DLD1 (cell line): ENCODE measurements at regions not wholly inside any gene's neighbourhood (a gene's known extent, or its start where the extent isn't known, plus 50 kb on each side); places are given as distances from the start of the nearest gene placed in this dataset.

Experiments used
- in situ Hi-C: cut with HindIII; loops from 2 replicates; pipeline ENCODE4 v1.10.0; 2017; ENCODE audit warnings: low sequenced_read_pairs

DNA sequence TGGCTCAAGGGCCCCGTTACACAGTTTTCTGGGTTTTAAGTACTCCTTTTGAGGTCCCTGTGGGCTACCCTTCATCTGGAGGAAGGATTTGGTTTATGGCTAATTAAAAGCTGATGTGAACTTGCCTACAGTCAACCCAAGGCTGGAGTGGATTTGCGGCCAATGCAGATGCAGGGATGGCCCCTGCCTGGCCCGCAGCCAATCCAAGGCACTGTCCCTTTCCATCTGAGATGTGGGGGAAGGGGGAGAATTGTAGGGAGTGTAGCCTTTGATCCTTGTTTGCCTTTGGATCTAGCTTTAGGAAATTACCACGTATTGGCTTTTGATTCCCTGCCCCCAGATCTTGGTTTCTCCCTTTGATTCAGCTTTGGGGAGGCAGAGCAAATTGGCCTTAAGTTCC, 128.0 kb upstream of the GGTLC1 start:
- in situ Hi-C loops: no loop called here

DNA sequence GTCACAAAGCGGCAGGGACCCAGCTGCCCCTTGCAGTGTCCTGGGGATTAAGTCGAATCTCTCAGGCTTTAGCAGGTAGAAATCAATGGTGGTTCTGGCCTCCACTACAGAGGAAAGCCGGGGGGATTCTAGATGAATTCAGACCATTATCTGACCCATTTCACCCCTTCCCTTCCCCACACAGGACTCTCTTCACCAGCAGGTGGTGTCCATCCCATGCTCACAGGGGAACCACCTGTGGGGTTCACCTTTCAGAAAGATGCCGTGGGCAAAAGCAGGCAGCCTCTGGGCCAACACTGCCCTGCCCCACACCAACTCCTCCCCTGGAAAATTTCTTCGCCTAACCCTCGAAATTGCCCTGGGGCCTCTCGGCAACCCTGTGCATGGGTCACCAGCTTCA, 123.8 kb upstream of the GGTLC1 start:
- in situ Hi-C loops: no loop called here

DNA sequence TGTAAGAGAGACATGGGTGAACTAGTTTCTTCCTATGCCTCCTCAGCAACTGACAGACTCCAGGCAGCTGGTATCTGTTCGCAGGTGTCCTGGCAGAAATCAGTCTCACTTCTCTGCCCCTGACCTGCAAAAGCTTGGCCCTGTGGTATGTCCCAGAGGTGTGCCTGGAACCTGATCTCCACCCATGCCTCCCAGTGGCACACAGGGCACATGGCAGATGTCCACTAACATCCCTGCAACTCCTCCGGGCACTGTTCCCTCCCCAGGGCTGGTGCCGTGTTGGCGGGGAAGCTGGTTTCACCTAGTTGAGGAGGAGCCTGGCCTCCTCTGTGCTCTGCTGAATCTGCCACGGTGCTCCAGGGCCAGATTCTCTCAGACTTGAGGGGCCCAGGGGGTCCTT, 123.3 kb upstream of the GGTLC1 start:
- in situ Hi-C loops: no loop called here

DNA sequence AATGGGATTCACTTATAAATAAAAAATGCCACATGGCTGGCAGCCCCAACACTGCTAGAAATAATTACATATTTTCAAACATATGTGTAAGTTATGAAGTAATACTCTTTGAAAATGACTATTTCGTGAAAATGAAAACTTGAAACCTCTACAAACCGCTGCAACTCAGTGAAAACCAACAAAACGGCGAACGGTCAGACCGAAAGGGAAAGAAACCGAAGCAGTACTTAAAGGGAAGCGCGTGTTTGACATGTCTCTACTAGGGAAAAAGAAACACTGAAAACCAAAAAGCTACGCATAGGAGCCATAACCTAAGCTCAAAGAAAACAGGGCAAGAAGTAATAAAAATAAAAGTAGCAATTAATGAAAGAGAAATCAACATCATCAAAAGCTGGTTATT, 121.0 kb upstream of the GGTLC1 start:
- in situ Hi-C loops: no loop called here

DNA sequence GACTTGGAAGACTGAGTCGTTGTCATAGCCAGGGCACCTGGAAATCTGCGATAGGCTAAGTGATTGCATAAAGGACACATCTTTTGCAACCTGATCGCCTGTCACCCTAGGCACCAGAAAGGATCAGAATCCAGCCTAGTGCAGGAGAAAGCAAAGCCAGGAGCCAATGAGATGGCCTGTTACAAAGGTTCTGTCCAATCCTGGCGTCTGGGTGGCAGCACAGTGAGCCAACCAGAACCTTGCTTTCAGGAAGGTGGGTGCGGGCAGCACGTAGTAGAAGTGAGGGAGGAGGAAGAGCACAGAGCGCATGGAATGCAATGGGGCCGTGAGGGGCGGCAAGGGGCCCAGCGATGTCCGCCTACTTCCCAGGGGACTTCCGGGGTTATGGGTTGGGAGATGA, 120.4 kb upstream of the GGTLC1 start:
- in situ Hi-C loops: no loop called here

DNA sequence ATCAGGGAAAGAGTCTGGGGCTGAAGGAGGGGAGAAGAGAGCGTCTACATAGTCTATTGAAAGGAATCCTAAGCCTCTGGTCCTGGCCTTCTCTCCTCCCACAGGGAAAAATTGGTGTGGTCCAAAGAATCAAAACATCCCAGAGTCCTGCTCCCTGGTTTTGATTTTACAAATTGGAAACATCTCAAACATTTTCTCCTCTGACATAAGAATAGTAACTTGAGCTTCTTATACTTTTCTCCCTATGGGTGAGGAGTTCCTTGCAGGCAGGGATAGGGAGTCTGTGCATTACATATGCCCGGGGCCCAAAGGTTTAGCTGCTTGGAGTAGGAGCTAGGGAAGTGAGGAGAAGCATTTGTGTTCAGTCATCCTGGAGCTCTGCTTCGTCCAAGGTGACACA, 120.0 kb upstream of the GGTLC1 start:
- in situ Hi-C loops: no loop called here

DNA sequence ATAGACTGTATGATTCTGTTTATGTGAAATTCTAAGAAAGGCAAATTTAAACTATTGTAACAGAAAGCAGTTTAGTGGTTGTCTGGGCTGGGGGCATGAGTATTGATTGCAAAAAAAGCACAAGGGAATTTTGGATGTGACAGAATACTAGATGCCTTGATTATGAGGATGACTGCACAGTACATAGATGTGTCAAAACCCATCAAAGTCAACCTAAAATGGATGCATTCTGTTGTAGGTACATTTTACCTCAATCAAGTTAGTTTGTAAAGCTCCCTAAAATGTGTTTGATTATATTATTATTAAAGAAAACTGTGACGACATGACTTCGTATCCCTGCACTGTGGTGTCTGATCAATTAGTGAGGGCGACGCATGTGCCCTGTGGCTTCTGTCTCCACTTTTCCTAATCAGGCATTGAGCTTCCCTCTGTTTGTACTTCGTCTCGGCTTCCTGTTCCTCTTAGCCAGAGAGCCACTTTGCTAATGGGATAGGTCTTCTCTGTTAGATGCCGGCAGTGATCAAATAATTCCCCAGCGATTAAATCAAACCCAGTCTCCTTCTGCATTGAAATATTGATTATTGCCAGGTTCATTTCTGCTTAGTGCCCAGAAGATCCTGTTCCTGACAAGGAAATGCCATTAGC, 118.3 kb upstream of the GGTLC1 start:
- in situ Hi-C loops: no loop called here

DNA sequence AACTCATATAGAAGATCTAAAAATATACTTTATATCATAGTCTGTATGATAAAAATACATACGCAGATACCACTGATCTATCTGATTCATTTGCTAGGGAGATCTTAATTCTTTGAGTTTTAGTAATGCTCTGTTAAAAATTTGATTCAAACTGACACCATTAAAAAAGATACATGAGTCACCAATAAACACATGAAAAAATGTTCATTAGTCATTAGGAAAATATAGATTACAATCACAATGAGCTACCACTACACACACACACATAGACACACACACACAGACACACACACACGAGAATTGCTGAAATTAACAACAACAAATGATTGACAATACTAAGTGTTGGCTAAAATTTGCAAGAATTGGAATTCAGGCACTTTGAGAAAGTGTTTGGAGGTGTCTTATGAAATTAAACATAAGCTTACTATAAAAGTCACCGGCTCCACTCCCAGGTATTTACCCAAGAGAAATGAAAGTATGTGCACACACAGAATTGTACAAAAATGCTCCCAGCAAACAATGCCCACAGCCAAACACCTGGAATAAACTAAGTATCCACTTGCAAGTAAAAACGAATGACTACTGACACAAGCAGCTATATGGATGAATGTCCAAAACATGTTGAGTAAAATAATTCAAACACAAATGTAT, 117.7 kb upstream of the GGTLC1 start:
- in situ Hi-C loops: no loop called here

DNA sequence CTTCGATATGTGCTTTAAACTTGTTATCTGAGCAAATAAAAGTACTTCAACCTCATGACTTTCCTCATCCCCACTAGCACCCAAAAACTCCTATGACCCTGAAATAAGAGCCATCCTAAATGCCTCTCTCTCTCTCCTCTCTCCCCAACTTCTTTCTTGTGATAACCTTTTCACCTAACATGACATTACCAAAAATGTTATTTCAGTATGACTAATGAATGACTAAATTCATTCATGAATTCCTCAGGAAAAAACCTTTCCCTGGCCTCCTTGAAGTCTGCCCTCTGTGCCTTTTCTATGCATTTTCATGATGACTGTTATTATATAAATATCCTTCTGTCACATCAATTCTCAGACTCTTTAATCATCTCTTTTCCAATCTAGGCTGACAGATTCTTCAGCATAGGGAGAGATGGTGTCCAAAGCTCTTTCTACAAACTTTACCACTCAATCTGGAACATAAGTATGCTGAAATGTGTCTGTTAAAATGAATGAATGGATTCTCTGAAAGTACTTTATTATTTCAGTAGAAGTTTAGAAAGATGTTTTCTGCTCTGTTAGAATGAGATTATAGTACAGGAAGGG, 114.3 kb upstream of the GGTLC1 start:
- in situ Hi-C loops: no loop called here

DNA sequence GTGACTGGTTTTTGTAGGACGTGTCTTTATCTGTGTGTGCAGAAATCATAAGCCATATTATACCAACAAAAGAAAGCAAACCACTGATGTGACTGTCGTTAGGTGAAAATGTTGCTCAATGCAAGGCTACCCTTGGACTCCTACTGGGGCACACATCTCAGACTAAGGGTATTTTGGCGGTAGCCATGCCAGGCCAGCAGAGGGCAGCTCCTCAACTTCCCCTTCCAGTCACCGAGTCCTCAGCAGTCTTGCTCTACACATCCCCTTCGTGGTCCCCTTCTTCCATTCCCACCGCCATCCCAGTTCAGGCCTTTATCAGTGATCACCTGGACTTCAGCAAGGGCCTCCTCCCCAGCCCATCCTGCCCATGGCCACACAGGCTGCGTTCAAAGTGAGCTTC, 113.7 kb upstream of the GGTLC1 start:
- in situ Hi-C loops: no loop called here

DNA sequence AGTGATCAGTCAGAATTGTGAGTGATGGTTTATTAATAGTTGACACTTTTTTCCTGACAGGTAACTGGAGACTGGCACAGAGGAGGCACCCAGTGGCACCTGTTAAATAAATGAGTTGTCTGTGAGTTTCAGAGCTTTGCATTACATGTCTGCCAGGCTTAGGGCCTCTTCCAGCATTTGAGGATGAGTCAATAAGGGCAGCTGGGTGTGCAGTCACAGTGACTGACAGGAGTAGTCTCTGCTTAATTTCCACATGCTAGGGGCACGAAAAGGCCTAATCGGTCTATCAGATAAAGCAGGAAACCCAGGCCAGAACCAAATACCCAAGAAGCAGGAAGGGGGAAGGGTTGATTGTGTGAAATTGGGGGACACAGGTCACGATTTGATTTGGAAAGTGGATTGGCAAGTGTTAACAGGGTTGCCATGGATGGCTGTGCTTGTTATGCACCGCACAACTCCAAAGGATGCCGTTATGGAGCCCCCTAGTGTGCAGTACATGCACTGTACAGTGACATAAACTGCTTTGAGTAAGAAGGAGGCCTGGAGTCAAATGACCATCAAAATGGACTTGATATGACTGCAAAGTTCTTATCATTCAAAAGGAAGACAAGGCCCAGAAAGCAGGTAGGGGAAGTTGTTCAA, 111.9 kb upstream of the GGTLC1 start:
- in situ Hi-C loops: no loop called here

DNA sequence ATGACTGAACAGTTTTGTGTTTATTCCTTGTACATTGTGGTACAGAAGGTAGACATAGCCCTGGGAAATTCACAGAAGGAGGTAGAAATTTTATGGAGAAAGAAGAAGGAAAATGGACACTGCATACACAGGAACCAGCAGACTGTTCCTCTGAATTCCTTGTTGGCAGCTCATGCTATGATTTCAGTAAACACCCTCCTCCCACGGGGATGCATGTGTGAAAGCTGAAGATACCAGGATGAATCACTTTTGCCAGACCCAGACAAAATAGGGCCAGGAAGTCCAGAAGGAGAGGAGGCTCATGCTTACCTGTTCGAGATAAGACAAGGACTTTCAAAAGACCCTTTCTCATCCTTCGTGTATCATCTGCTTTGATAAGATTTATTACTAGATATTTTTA, 110.3 kb upstream of the GGTLC1 start:
- in situ Hi-C loops: no loop called here

DNA sequence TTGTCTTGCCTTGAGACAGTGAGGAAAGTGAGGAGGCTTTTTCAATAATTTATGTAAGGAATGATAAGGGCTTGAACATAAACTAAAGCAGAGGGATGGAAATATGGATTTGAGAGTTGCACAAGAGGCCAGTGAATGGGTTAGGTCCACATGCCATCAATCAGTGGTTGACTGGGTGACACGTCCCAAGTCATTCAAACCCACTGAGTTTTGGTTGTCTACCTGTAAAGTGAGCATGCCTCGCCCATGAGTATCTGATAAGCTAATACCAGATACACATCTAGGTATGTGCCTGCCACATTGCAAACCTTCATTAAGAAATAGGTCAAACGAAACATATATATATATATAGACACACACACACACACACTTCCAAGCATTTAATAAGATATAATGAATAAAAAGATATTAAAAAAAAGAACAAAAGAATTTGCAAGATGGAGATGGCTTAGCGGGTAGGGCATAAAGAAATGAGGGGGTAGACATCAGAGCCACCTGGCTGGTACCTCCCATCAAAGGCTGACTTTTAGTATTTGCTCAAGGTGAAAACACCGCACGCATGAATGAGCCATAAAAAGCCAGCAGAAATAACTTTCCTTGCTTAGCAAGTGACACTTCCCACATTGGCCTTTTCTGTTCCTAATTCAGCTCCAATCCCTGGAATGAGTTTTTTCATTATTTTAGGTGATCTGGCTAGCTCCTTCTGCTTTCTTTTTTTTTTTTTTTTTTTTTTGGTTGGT, 109.1 kb upstream of the GGTLC1 start:
- in situ Hi-C loops: no loop called here

DNA sequence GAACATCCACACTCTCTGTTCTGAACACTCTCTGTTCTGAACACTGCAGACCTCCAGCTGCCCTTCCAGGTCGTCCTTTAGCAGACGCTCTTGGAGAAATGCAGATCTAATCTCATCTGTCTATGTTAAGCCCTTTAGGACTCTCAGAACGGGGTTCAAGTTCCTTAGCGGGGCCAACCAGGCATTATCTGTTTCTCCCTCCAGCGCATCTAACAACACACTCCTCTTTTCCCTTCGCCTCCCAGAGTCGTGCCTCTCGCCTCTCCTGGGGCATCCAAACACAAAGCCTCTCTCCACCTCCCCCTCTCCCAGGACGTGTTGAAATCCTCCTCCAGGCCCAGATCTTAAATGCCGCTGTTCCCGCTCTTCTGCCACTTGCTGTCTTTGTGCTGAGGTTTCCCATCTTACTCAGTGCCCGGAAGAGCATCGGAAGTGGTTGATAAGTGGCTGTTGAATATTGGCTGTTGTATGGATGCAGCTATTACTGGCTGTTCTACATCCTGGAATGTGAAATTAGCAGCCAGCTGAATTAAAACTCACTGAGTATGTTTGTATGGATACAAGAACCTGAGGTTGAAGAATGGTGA, 108.4 kb upstream of the GGTLC1 start:
- in situ Hi-C loops: no loop called here

DNA sequence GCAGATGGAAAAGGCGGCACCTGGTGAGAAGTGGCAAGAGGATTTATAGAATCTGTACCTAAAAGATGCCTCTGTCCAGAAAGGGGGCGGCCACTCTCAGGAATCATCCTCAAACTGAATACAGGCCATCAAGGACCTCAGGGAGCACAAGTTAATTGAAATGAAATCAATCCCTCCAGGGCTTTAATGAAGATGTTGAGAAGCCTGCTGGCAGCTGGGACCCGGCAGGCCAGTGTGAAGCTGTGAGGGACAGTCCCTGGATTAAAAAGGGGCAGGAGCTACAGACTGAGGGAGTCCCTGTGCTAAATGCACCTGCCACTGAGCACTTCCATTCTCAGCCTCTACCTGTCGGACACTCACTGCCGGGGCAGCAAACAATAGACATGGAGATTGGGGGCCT, 107.7 kb upstream of the GGTLC1 start:
- in situ Hi-C loops: no loop called here

DNA sequence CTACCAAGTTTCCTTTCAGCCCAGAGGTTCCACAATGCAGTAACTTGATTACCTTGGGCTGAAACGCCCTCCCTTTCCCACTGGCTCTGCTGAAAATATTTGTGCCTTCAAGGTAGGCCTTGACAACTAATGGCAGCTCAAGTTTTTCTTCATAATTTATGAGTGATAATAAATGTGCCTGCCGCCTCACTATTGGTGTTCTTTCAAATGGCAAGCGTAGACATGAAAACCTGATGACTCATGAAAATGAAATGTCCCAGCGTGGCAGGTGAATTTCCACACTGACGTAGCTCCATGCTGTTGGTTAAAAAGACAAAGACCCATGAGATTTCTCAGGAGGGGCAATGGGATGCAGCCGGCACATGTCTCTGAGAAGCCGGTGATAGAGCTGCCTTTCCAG, 107.2 kb upstream of the GGTLC1 start:
- in situ Hi-C loops: no loop called here

DNA sequence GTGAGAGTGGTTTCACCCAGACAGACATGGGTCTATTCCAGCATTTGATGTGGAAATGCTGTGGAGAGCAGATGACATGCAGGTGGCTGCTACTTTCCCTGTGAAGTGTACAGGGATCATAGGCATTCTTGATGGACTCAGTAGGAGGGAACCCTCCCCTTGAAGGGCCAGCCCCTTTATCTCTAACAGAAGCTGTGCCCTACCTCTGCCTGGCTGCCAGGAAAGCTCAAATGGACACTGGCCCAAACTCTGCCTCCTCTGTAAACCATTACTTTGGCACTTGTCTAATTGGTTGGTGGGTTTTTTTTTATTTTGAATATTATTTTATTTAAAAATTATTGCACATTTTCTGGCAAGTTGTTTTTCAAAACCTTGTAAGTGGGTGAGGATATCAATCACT, 106.7 kb upstream of the GGTLC1 start:
- in situ Hi-C loops: no loop called here

DNA sequence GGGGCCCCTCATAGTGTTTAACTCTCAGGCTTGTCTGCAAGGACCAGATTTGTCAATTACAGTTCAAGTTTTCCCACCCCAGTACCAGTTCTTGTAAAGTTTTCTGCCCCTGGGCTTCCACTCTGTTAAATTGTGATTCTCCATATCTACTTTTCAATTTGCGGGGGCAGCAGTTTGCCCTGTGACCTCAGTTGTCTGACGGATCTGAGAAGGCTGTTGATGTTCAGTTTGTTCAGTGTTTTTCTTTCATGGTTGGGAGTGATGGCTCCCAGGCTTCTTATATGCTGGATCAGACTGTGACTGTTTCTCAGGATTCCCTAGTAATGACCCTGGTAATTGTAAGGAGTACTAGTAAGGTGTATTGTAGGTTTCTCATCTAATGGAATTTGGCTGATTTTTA, 101.0 kb upstream of the GGTLC1 start:
- in situ Hi-C loops: no loop called here

DNA sequence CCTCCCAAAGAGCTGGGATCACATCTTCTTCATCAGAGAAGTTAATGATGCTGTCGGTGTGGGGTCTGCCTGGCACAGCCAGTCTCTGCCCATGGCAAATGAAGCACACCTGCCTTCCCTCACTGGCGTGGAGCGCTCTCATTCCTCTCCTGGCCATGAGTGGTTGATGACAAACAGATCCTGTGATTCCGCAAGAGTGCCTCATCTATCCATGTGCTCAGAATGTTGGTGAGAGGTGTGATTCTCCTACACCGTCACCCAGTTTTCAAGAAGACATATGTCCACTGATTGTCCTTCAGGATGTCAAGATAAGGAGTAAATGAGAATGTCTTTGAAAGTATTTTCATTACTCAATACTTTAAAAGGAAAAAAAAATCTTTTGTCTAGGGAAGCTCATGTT, 97.5 kb upstream of the GGTLC1 start:
- in situ Hi-C loops: no loop called here

DNA sequence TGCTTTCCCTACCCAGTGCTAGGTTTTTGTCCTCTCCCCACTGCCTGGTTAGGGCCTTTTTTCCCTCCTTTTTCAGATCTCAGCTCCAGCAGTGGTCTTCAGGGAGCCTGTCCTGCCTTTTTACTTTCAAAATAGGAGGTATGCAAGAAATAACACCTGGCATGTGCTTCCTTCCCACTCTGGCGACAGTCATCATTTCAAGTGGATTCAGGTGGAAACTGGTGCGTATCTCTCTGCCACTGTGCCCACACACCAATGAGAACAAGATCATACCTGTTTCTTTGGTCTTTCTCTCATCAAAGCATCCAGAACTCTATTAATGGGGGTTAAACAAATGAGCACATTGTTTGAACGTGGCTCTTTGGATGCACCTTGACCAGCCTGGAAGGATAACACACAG, 95.7 kb upstream of the GGTLC1 start:
- in situ Hi-C loops: no loop called here

DNA sequence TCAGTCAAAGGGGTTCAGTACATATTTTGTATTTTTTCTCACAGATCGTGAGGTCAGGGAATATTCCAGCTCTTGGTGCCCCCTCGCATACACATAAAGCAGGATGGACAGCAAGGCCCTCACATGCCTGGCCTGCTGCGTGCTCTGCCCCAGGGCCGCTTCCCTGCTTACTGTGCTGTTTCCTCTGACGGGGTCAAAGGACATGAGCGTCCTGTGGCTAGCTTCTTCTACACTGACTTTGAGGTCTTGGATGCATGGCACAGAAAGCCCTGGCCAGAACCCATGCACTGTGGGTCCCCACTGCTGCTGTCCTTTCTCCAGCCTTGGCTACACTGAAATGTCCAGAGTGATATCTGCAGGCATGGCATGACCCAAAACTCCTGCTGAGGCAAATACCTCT, 92.5 kb upstream of the GGTLC1 start:
- in situ Hi-C loops: no loop called here
